SK-N-SH (cell line): ENCODE measurements at regions not wholly inside any gene's neighbourhood (a gene's known extent, or its start where the extent isn't known, plus 50 kb on each side); places are given as distances from the start of the nearest gene placed in this dataset.
A peak's percentile ranks its signal among the peaks of the same experiment; 100 is the strongest.

Experiments
- CHD2 ChIP-seq: fragments of 150-350 bp; IDR thresholded peaks from 2 replicates; pipeline ENCODE4 v1.6.1; 2018; ENCODE audit warnings: low read length; ENCODE audit not compliant: partially characterized antibody
- CTCF ChIP-seq: fragments of 200-600 bp; sonication (generic); IDR thresholded peaks from 2 replicates; pipeline ENCODE4 v1.6.1; 2017; ENCODE audit warnings: antibody characterized with exemption, mild to moderate bottlenecking, moderate library complexity
- FOSL2 ChIP-seq: IDR thresholded peaks from 2 replicates; pipeline ENCODE4 v1.4.0; 2012; ENCODE audit warnings: low read depth, mild to moderate bottlenecking, moderate library complexity, borderline replicate concordance
- FOXJ3 ChIP-seq: sonication (generic); formaldehyde crosslinking; IDR thresholded peaks from 2 replicates; pipeline ENCODE4 v1.5.1; 2020; ENCODE audit warnings: mild to moderate bottlenecking, missing genetic modification reagents
- FOXM1 ChIP-seq: IDR thresholded peaks from 2 replicates; pipeline ENCODE4 v1.4.0; 2012; ENCODE audit warnings: low read depth, mild to moderate bottlenecking
- GABPA ChIP-seq: IDR thresholded peaks from 2 replicates; pipeline ENCODE4 v1.4.0; 2012; ENCODE audit warnings: low read depth, mild to moderate bottlenecking
- JUND ChIP-seq: IDR thresholded peaks from 2 replicates; pipeline ENCODE4 v1.4.0; 2012
- MEF2A ChIP-seq: IDR thresholded peaks from 2 replicates; pipeline ENCODE4 v1.4.0; 2012; ENCODE audit warnings: low read depth, borderline replicate concordance
- MXI1 ChIP-seq: IDR thresholded peaks from 2 replicates; pipeline ENCODE4 v1.6.1; 2012; ENCODE audit warnings: mild to moderate bottlenecking, low read depth, low read length, improper control_type of control experiment
- NFIC ChIP-seq: IDR thresholded peaks from 2 replicates; pipeline ENCODE4 v1.4.0; 2012; ENCODE audit warnings: borderline replicate concordance
- NRF1 ChIP-seq: IDR thresholded peaks from 2 replicates; pipeline ENCODE4 v1.6.1; 2012; ENCODE audit warnings: low read depth, mild to moderate bottlenecking, low read length
- POLR2AphosphoS5 ChIP-seq: IDR thresholded peaks from 2 replicates; pipeline ENCODE4 v1.6.1; 2012; ENCODE audit warnings: low read depth, low read length
- RAD21 ChIP-seq: IDR thresholded peaks from 2 replicates; pipeline ENCODE4 v1.6.1; 2012; ENCODE audit warnings: mild to moderate bottlenecking, low read length
- RCOR1 ChIP-seq: fragments of 150-350 bp; IDR thresholded peaks from 2 replicates; pipeline ENCODE4 v1.6.1; 2017; ENCODE audit warnings: antibody characterized with exemption, low read length
- REST ChIP-seq: IDR thresholded peaks from 2 replicates; pipeline ENCODE4 v1.6.1; 2012; ENCODE audit warnings: mild to moderate bottlenecking, low read depth, low read length, moderate library complexity
- RFX5 ChIP-seq: IDR thresholded peaks from 2 replicates; pipeline ENCODE4 v1.6.1; 2012; ENCODE audit warnings: mild to moderate bottlenecking, improper control_type of control experiment, low read length
- RXRA ChIP-seq: IDR thresholded peaks from 2 replicates; pipeline ENCODE4 v1.4.0; 2012; ENCODE audit warnings: low read depth, mild to moderate bottlenecking, borderline replicate concordance
- SIN3A ChIP-seq: IDR thresholded peaks from 2 replicates; pipeline ENCODE4 v1.6.1; 2012; ENCODE audit warnings: low read depth, mild to moderate bottlenecking, low read length, moderate library complexity, borderline replicate concordance
- TAF1 ChIP-seq: IDR thresholded peaks from 2 replicates; pipeline ENCODE4 v1.6.1; 2012; ENCODE audit warnings: low read depth, mild to moderate bottlenecking, low read length, moderate library complexity, borderline replicate concordance
- TCF12 ChIP-seq: IDR thresholded peaks from 2 replicates; pipeline ENCODE4 v1.4.0; 2012
- TEAD4 ChIP-seq: IDR thresholded peaks from 2 replicates; pipeline ENCODE4 v1.4.0; 2012; ENCODE audit warnings: mild to moderate bottlenecking, borderline replicate concordance; ENCODE audit not compliant: insufficient read depth
- USF1 ChIP-seq: IDR thresholded peaks from 2 replicates; pipeline ENCODE4 v1.4.0; 2012; ENCODE audit warnings: low read depth, borderline replicate concordance
- USF2 ChIP-seq: fragments of 150-350 bp; IDR thresholded peaks from 2 replicates; pipeline ENCODE4 v1.6.1; 2017; ENCODE audit warnings: antibody characterized with exemption, low read length, low read depth, borderline replicate concordance
- YY1 ChIP-seq: IDR thresholded peaks from 2 replicates; pipeline ENCODE4 v1.4.0; 2012; ENCODE audit warnings: low read depth, mild to moderate bottlenecking
- ZBTB33 ChIP-seq: IDR thresholded peaks from 2 replicates; pipeline ENCODE4 v1.4.0; 2012; ENCODE audit warnings: low read depth, borderline replicate concordance

- peak; percentile 63; the same call in 1 of the 2 replicates for TF ChIP-seq REST
- TF ChIP-seq NRF1 = no peak
- TF ChIP-seq TEAD4 = peak; percentile 98
- TF ChIP-seq ZBTB33 = peak; percentile 89; the same call in 1 of the 2 replicates
- TF ChIP-seq JUND = peak; percentile 95
- peak; percentile 97 for TF ChIP-seq SIN3A
- TF ChIP-seq YY1 = no peak
- TF ChIP-seq RCOR1 = no peak
- peak; percentile 28; the same call in 1 of the 2 replicates for TF ChIP-seq USF1
- TF ChIP-seq MEF2A = no peak
- TF ChIP-seq CTCF = no peak
- no peak for TF ChIP-seq RAD21
- TF ChIP-seq MXI1 = no peak
- peak; percentile 85 for TF ChIP-seq NFIC
- TF ChIP-seq GABPA = peak; percentile 27; the same call in 1 of the 2 replicates
- peak; percentile 63; the same call in 1 of the 2 replicates for TF ChIP-seq FOSL2
- TF ChIP-seq TAF1 = 0 out of 2 replicates have a peak, but pooled peaks have one; percentile 55
- peak; percentile 99 for TF ChIP-seq FOXM1
- TF ChIP-seq USF2 = no peak
- peak; percentile 57; the same call in 1 of the 2 replicates for TF ChIP-seq RXRA
- TF ChIP-seq RFX5 = no peak
- peak; percentile 99 for TF ChIP-seq TCF12
- peak; percentile 96 for TF ChIP-seq POLR2AphosphoS5
- TF ChIP-seq CHD2 = no peak
- no peak for TF ChIP-seq FOXJ3 (CRISPR knock-in tag)
These were observed 2052.0 kb upstream of the C9orf72 start (continued) for GRCh38 chr9:29625292-29625731.
